ENCODE measurements at regions not wholly inside any gene's neighbourhood (a gene's known extent, or its start where the extent isn't known, plus 50 kb on each side); places are given as distances from the start of the nearest gene placed in this dataset.

DNA sequence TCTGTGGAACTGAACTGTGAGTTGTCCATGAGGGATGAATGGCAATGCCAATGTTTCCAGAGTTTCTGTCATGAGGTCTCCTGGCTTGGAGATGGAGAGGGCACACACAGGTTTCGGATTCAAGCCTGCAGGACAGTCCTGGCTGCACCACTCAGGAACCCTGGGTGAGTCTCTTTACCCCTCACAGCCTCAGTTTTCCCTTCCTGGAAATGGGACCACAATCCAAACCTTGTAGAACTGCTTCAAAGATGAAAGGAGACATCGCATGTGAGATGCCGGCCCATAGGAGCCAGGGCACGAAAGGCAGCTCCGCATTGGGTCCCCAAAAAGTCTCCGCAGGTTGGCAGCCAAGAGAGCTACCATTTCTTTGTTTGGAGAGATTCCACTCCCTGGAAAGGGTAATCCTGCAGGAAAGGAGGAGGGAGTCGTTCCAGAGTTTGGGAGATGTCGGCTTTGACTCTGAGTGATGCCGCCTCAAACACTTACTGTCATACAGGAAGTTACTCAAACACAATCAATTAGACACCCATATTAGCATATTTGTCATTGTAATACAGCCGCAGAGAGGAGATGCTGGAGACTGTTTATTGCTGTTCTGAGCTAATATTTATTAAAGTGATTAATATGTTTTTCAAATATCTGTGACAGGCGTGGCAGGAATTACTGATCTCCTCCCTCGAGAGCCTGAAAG lies 318.3 kb downstream of the MN1 start:
- no peak for DNase-seq (ENCODE audit: low spot score)

DNA sequence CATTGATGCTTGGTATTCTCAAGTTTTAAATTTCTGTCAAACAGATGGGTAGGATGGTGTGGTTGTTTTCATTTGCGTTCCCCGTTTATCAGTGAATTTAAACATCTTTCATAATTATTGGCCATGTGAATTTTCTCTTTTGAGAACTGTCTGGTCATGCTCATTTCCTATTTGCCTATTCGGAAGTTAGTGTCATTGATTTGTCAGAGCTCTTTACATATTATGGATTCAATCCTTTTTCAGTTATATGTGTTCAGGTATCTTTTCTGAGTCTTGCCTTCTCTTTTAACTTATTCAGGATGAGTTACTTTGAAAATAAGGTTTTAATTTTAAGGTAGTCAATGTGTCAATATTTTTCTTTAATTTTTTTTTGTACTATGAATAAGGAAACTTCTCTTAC lies 315.7 kb downstream of the MN1 start:
- no peak for DNase-seq (ENCODE audit: low spot score)

DNA sequence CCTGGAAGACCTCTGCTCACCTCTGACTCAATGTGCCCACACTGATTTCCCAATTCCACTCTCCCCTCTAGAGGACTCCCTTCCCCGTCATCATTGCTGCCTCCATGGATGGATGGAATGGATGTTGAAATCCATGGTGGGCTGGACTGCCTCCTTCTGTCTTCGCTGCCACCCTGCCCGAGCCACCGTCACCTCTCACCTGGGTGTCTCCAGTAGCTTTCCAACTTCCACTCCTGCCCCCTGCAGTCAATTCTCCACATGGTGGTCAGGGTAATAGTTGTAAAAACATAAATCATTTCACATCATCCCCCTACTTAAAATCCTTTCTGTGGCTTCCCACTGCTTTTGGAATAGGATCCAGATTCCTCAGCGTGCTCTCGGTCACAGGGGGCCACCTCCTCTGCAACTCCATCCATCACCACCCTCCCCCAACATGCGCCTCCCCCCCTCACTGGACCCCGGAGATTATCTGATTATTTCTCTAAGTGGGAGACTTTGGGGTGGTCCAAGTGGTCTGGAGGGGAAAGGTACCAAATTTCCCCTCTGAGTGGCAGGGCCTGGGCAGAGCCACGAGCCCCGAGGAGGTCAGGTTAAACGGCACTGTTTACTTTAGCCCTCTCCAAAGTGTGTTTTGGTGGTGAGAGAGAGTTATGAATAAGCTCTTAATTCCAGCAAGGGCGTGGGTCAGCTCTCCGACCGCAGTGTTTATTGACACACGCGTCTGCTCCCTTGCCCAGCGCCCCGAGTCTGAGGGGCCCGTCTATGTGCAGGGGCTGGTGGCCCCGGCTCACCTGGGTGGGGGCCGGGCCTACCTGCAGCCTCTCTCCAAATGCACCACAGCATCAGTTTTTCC lies 313.7 kb downstream of the MN1 start:
- no peak for DNase-seq (ENCODE audit: low spot score)

DNA sequence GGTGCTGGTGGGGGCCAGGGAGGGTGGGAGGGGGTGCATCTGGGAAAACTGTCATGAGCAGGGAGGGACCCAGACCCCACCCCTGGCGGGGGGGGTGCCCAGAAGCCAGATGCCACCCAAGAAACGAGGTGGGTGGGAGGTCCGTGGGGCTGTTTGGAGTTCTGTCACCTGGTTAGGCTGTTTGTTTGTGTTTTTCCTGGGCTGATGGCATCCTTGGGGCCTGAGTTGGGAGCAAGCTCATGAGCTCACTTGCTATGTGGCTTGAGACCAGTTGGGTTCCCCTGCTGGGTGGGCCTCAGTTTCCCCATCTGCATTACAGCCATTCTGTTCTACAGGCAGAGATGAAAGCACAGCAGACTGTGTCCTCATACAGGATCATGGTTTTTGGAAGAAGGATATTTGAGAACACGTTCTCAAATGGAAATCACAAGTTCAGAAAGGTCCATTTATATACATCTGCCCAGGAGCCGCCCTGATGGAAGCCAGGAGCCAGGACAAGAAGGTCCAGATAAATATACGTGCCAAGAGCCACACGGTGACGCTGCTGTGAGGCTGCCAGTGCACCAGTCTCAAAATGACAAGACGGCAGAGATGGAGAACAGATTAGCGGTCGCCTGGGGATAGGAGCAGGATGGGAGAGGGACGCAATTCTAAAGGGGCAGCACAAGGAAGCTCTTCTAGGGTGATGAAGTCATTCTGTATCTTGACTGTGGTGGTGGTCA lies 312.9 kb downstream of the MN1 start:
- no peak for DNase-seq (ENCODE audit: low spot score)

GRCh38 chr22:27489178-27489675 lies 312.3 kb downstream of the MN1 start:
- no peak for DNase-seq (ENCODE audit: low spot score)

GRCh38 chr22:27490080-27490479 lies 311.5 kb downstream of the MN1 start:
- DNase-seq (ENCODE audit: low spot score): no peak

DNA sequence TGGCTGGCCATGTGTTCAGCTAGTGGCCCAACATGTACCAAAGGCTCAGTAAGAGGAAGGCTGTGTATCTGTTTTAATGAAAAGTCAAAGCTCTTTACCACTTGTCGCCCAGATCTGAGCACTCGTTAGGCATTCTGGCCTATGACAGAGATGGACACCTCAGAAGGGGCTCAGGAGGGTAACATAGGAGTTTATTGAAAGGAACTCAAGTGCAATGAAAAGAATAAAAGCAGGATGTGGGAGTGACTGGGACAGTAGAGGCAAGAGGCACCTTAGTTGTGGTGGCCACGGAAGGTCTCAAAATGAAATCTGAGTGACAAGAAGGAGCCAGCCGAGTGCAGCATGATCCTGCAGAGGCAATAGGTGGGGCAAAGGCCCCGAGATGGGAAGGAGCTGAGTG lies 309.7 kb downstream of the MN1 start:
- DNase-seq (ENCODE audit: low spot score): no peak

GRCh38 chr22:27492566-27493201 lies 308.9 kb downstream of the MN1 start:
- DNase-seq (ENCODE audit: low spot score): no peak

DNA sequence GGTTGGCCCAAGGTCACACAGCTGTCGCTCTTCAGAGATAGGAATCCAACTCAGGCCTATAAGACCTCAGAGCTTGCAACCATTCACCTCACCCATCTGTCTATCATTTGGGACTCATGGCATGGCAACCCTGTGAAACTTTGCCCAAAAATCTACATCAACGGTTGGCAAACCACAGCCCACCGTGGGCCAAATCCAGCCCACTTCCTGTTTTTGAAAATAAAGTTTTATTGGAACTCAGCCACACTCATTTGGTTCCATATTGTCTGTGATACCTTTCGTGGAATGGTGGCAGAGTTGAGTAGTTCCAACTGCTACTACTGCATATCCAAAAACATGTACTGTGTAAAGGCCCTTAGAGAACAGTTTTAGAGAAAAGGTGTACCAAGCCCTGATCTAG lies 307.8 kb downstream of the MN1 start:
- DNase-seq (ENCODE audit: low spot score): no peak

DNA sequence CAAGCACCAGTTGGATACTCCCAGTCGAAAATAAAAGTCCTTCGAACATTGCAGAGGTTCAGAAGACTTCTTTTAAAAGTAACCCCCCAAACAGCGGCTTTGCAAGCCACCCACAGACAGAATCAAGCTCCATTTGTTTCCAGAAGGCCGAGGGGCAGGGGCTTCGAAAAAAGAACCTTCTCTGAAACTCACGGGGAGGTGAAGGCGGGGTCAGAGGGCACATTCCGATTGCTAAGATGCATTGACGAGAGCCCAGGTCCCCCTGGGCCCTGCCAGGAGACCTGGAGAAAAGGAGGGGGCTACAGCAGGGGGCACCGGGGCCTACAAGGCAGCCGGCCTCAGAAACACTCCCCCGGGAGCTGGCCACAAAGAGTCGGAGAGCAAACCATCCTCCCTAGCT lies 306.8 kb downstream of the MN1 start:
- no peak for DNase-seq (ENCODE audit: low spot score)

DNA sequence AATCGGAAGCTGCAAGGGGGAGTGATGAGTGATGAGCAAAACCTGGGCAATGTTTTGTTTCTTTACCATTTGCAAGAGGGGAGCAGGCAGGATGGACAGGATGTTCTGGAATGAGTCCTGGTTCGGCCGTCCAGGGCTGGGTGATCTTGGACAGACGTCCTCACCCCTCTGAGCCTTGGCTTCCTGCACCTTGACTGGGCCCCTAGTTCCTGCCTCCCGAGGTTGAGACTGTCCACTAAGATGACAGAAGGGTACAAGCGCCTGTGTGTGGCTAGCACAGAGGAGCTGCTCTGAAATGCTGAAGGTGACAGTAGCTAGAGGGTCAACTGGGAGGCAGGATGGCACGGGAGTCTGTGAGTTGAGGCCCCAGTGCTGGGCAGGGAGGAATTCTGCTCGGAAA lies 306.2 kb downstream of the MN1 start:
- no peak for DNase-seq (ENCODE audit: low spot score)

- no peak for DNase-seq (ENCODE audit: low spot score)
Observed at GRCh38 chr22:27499121-27499520, 302.4 kb downstream of the MN1 start.

- DNase-seq (ENCODE audit: low spot score): no peak
Observed at GRCh38 chr22:27501191-27501936, 300.2 kb downstream of the MN1 start.

DNA sequence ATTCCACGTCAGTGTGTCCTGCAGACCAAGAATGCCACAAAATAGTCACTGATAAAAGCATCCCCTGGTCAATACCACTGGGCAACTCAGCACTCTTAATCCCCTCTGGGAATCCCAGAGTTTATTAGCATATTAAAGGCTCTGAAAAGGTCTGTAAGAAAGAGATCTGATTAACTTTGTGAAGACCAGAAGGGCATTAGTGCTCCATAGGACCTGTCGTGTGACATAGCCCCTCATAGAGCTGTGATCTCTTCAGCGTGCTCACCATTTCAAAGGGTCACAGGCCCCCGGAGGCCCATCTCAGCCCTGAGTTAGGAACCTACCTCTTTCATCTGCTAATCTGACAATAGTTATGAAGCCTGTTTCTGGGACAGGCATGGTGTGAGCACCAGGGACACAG lies 299.2 kb downstream of the MN1 start:
- no peak for DNase-seq (ENCODE audit: low spot score)

- no peak for DNase-seq (ENCODE audit: low spot score)
Observed at GRCh38 chr22:27504360-27505253, 296.9 kb downstream of the MN1 start.

- no peak for DNase-seq (ENCODE audit: low spot score)
Observed at GRCh38 chr22:27507111-27507611, 294.4 kb downstream of the MN1 start.

DNA sequence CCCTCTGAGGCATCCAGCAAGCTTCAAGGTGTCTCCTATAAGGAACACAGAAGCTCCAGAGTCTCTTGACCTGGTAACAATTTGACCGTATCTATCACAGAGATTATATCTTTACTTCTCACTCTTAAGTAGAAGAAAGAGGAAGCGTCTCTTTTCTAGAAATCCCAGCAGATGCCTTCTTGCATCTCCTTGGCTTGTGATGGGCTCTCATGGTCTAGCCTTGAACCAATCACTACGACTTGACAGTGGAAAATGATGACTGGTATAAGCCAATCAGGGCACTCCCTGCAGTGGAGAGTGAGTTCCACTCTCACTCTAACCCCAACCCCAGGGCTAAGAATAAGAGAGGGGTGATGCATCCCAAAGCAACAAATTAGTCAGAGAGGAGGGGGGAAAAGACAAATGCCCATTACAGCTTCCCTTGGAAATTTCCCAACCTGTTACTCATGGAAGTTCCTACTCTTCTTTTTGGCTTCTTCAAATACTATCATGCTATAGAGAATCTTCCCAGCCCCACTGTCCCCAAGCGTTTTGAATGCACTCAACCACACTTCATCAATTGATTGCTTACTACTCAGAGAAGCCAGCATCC lies 293.5 kb downstream of the MN1 start:
- no peak for DNase-seq (ENCODE audit: low spot score)

- DNase-seq (ENCODE audit: low spot score): no peak
Observed at GRCh38 chr22:27509132-27509920, 292.2 kb downstream of the MN1 start.

All from mesenteric fat pad (tissue), 1 donor.